IMR-90 (cell line): ENCODE measurements at regions not wholly inside any gene's neighbourhood (a gene's known extent, or its start where the extent isn't known, plus 50 kb on each side); places are given as distances from the start of the nearest gene placed in this dataset.

Experiments used
- ATAC-seq: fragments of 200-7000 bp; cut with Tn5 transposase; 2 replicates; pipeline ENCODE4 v1.9.1; 2020; ENCODE audit warnings: low read depth, mild to moderate bottlenecking, moderate library complexity
- BruUV-seq: library from RNA; stranded (reverse); fragments of 400-500 nt; replicated peaks from 2 replicates; lab custom pipeline; 2021; lab: Mats Ljungman, UMichigan
- CTCF ChIA-PET: fragments of 300-600 bp; formaldehyde crosslinking; extraction: SDS; loops from one replicate; lab custom pipeline; 2021; ENCODE audit warnings: antibody characterized with exemption; lab: Yijun Ruan, JAX
- POLR2A ChIA-PET: fragments of 300-600 bp; sonication (Branson Sonifier 250); formaldehyde crosslinking; loops from one replicate; lab custom pipeline; 2022; ENCODE audit warnings: antibody characterized with exemption; ENCODE audit not compliant: unreplicated experiment; lab: Charles Lee
- DNase-seq: peaks from one replicate; pipeline ENCODE4 v3.0.0; 2013
- H2AFZ ChIP-seq: replicated peaks from 2 replicates; pipeline ENCODE3; 2013; ENCODE audit warnings: low read length, mild to moderate bottlenecking; ENCODE audit not compliant: poor library complexity
- H2AK5ac ChIP-seq: 2 replicates; pipeline ENCODE4 v1.6.1; 2013; ENCODE audit warnings: low read depth, low read length, inconsistent platforms
- H2AK9ac ChIP-seq: replicated peaks from 2 replicates; pipeline ENCODE3; 2013; ENCODE audit warnings: mild to moderate bottlenecking, low read depth, low read length, moderate library complexity; ENCODE audit not compliant: poor library complexity
- H2BK120ac ChIP-seq: 2 replicates; pipeline ENCODE4 v1.6.1; 2013; ENCODE audit warnings: low read depth, low read length, inconsistent platforms
- H2BK15ac ChIP-seq: 3 replicates; pipeline ENCODE4 v1.6.1; 2013; ENCODE audit warnings: low read depth, low read length, inconsistent platforms
- H2BK20ac ChIP-seq: 2 replicates; pipeline ENCODE4 v1.6.1; 2013; ENCODE audit warnings: low read depth, mild to moderate bottlenecking, inconsistent platforms, low read length, moderate library complexity
- H2BK5ac ChIP-seq: 2 replicates; pipeline ENCODE4 v1.6.1; 2013; ENCODE audit warnings: mild to moderate bottlenecking, low read depth, low read length, inconsistent platforms; ENCODE audit not compliant: poor library complexity, severe bottlenecking
- H3K14ac ChIP-seq: replicated peaks from 2 replicates; pipeline ENCODE4 v1.6.1; 2013; ENCODE audit warnings: low read depth, low read length, inconsistent platforms
- H3K18ac ChIP-seq: 2 replicates; pipeline ENCODE4 v1.6.1; 2013; ENCODE audit warnings: low read depth, low read length, control low read depth
- H3K23ac ChIP-seq: 2 replicates; pipeline ENCODE4 v1.6.1; 2013; ENCODE audit warnings: low read depth, low read length, inconsistent platforms
- H3K27ac ChIP-seq: 2 replicates; pipeline ENCODE4 v1.5.1; 2013; ENCODE audit warnings: mild to moderate bottlenecking, control low read depth, low read length; ENCODE audit not compliant: insufficient read depth
- H3K27me3 ChIP-seq: 2 replicates; pipeline ENCODE4 v1.6.1; 2013; ENCODE audit warnings: low read length; ENCODE audit not compliant: control insufficient read depth, insufficient read depth
- H3K36me3 ChIP-seq: 2 replicates; pipeline ENCODE4 v1.6.1; 2013; ENCODE audit warnings: low read length, mixed read lengths; ENCODE audit not compliant: control insufficient read depth, insufficient read depth
- H3K4ac ChIP-seq: 2 replicates; pipeline ENCODE4 v1.6.1; 2013; ENCODE audit warnings: low read depth, low read length, inconsistent platforms
- H3K4me1 ChIP-seq: 2 replicates; pipeline ENCODE4 v1.6.1; 2013; ENCODE audit warnings: low read length, mixed read lengths; ENCODE audit not compliant: control insufficient read depth, insufficient read depth
- H3K4me2 ChIP-seq: 2 replicates; pipeline ENCODE4 v1.6.1; 2013; ENCODE audit warnings: low read depth, mild to moderate bottlenecking, control low read depth, low read length, moderate library complexity
- H3K4me3 ChIP-seq: 2 replicates; pipeline ENCODE4 v1.5.1; 2013; ENCODE audit warnings: low read depth, mild to moderate bottlenecking, control low read depth, low read length, moderate library complexity; ENCODE audit not compliant: insufficient read depth
- H3K56ac ChIP-seq: 2 replicates; pipeline ENCODE4 v1.6.1; 2013; ENCODE audit warnings: low read length, inconsistent platforms; ENCODE audit not compliant: insufficient read depth; ENCODE audit errors: extremely low read depth
- H3K79me1 ChIP-seq, 2 experiments: 2 replicates each; pipeline ENCODE4 v1.6.1; 2013; ENCODE audit warnings: low read length in 2 of 2, inconsistent platforms in 1 of 2, low read depth in 1 of 2
- H3K9ac ChIP-seq: 2 replicates; pipeline ENCODE4 v1.6.1; 2013; ENCODE audit warnings: low read depth, low read length, control low read depth
- H3K9me1 ChIP-seq: 2 replicates; pipeline ENCODE4 v1.6.1; 2013; ENCODE audit warnings: low read length, inconsistent platforms; ENCODE audit not compliant: insufficient read depth
- H3K9me3 ChIP-seq: 2 replicates; pipeline ENCODE4 v1.6.1; 2013; ENCODE audit warnings: low read length; ENCODE audit not compliant: control insufficient read depth, insufficient read depth
- H4K20me1 ChIP-seq: 2 replicates; pipeline ENCODE4 v1.6.1; 2013; ENCODE audit warnings: low read length, inconsistent platforms; ENCODE audit not compliant: insufficient read depth
- H4K5ac ChIP-seq: 2 replicates; pipeline ENCODE4 v1.6.1; 2013; ENCODE audit warnings: mild to moderate bottlenecking, low read depth, low read length, control low read depth
- H4K8ac ChIP-seq, 2 experiments: 2 replicates each; pipeline ENCODE4 v1.6.1; 2013; ENCODE audit warnings: low read depth in 2 of 2, low read length in 2 of 2, control low read depth in 1 of 2, inconsistent platforms in 1 of 2
- H4K91ac ChIP-seq: 2 replicates; pipeline ENCODE4 v1.6.1; 2013; ENCODE audit warnings: low read depth, low read length, inconsistent platforms; ENCODE audit not compliant: insufficient read depth
- BHLHE40 ChIP-seq: fragments of 150-350 bp; IDR thresholded peaks from 2 replicates; pipeline ENCODE4 v1.6.1; 2016; ENCODE audit warnings: mild to moderate bottlenecking, low read depth, low read length
- CEBPB ChIP-seq: IDR thresholded peaks from 2 replicates; pipeline ENCODE4 v1.6.1; 2012; ENCODE audit warnings: low read depth, low read length, improper control_type of control experiment
- CHD1 ChIP-seq: IDR thresholded peaks from 2 replicates; pipeline ENCODE4 v1.6.1; 2012; ENCODE audit warnings: low read depth, low read length, improper control_type of control experiment
- CTCF ChIP-seq: conservative IDR thresholded peaks from 2 replicates; pipeline ENCODE4 v1.5.1; 2012; ENCODE audit warnings: mild to moderate bottlenecking, low read depth, low read length, improper control_type of control experiment
- FOS ChIP-seq: fragments of 150-350 bp; IDR thresholded peaks from 2 replicates; pipeline ENCODE4 v1.6.1; 2016; ENCODE audit warnings: low read depth, low read length
- MAFK ChIP-seq: IDR thresholded peaks from 2 replicates; pipeline ENCODE4 v1.6.1; 2012; ENCODE audit warnings: low read depth, low read length, improper control_type of control experiment
- MAZ ChIP-seq: IDR thresholded peaks from 2 replicates; pipeline ENCODE4 v1.6.1; 2012; ENCODE audit warnings: low read depth, mild to moderate bottlenecking, low read length, improper control_type of control experiment, moderate library complexity, borderline replicate concordance
- MXI1 ChIP-seq: IDR thresholded peaks from 2 replicates; pipeline ENCODE4 v1.6.1; 2012; ENCODE audit warnings: low read depth, mild to moderate bottlenecking, low read length, moderate library complexity, borderline replicate concordance
- NFE2L2 ChIP-seq: fragments of 150-350 bp; IDR thresholded peaks from 2 replicates; pipeline ENCODE4 v1.6.1; 2016; ENCODE audit warnings: low read depth, mild to moderate bottlenecking, low read length
- POLR2A ChIP-seq: IDR thresholded peaks from 2 replicates; pipeline ENCODE4 v1.6.1; 2012; ENCODE audit warnings: mild to moderate bottlenecking, low read depth, low read length
- RAD21 ChIP-seq: IDR thresholded peaks from 2 replicates; pipeline ENCODE4 v1.6.1; 2012; ENCODE audit warnings: low read length, improper control_type of control experiment
- RCOR1 ChIP-seq: IDR thresholded peaks from 2 replicates; pipeline ENCODE4 v1.6.1; 2012; ENCODE audit warnings: mild to moderate bottlenecking, low read length, improper control_type of control experiment; ENCODE audit not compliant: insufficient replicate concordance
- RFX5 ChIP-seq: IDR thresholded peaks from 2 replicates; pipeline ENCODE4 v1.8.0; 2012; ENCODE audit warnings: low read depth, mild to moderate bottlenecking, low read length, moderate library complexity
- SMC3 ChIP-seq: fragments of 150-350 bp; IDR thresholded peaks from 2 replicates; pipeline ENCODE4 v1.6.1; 2016; ENCODE audit warnings: low read depth, mild to moderate bottlenecking, antibody characterized with exemption, low read length, moderate library complexity
- USF2 ChIP-seq: fragments of 150-350 bp; IDR thresholded peaks from 2 replicates; pipeline ENCODE4 v1.6.1; 2017; ENCODE audit warnings: mild to moderate bottlenecking, antibody characterized with exemption, low read length, low read depth
- WGBS, 2 experiments: methylation state at CpG; one replicate each; pipeline versions ENCODE4 v1.1.5 to v1.1.7; 2013; ENCODE audit warnings: missing lambda C conversion rate in 2 of 2; ENCODE audit not compliant: insufficient read length in 1 of 2; ENCODE audit errors: extremely low coverage in 2 of 2; 5-methylcytosine and 5-hydroxymethylcytosine counted together
- dilution Hi-C: fragments of 300-500 bp; cut with HindIII; formaldehyde crosslinking; loops from one replicate; pipeline ENCODE4 v1.14.3; 2018; ENCODE audit warnings: low sequenced_read_pairs; ENCODE audit not compliant: unreplicated experiment
- in situ Hi-C: fragments of 300-500 bp; cut with MboI; formaldehyde crosslinking; loops from 3 replicates; pipeline ENCODE4 v1.14.3; 2019; ENCODE audit warnings: low sequenced_read_pairs, inconsistent platforms, mixed read lengths
- intact Hi-C: fragments of 100-400 bp; cut with micrococcal nuclease; formaldehyde crosslinking; loops from 2 replicates; pipeline ENCODE4 v1.10.0; 2022
- TF ChIP-seq, protein P1 (sequence below): fragments of 150-350 bp; IDR thresholded peaks from 2 replicates; pipeline ENCODE4 v1.6.1; 2016; ENCODE audit warnings: low read depth, mild to moderate bottlenecking, low read length, moderate library complexity, borderline replicate concordance

DNA sequence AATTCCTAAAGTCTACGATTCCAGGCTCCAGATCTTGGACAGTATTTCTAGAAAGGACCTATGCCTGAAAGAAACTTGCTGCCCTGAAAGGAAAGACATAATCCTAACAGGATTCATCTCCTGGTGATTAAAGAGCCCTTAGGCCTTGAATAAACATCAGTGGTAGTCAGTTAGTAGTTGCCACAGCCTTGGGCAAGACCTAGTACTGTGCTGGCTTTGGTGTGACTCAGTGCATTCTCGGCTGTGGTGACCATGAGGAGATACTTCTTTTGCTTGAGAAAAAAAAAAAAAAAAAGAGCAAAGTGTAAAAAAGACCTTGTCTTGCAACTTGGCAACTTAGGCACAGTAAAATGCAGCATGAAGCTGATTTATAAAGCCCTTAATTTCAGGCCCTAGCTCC, 188.2 kb downstream of the DCAF12L2 start:
- WGBS, 2 experiments = no CpG with 5 or more reads among the region's 2 CpGs
- Histone ChIP-seq H3K9me3 (peaks cover 3% of the 10 kb centered on the region; the same call in 1 of the 2 replicates), H3K4me2 (no peak overlapping the region), H3K79me1 (no peaks in the 10 kb centered on the region), H2BK5ac (no peak overlapping the region), H3K27me3 (no peaks in the 10 kb centered on the region), H3K9me1 (no peaks in the 10 kb centered on the region), H2BK120ac (no peak overlapping the region), H4K5ac (no peak overlapping the region), H3K14ac (no peak overlapping the region), H3K27ac (no peak overlapping the region), H3K56ac (no peak overlapping the region), H2AK5ac (no peak overlapping the region), H3K4ac (no peak overlapping the region), H4K20me1 (no peaks in the 10 kb centered on the region), H4K91ac (no peak overlapping the region), H3K36me3 (no peaks in the 10 kb centered on the region), H3K4me3 (no peak overlapping the region), H3K23ac (no peak overlapping the region), H3K4me1 (no peaks in the 10 kb centered on the region), H2BK20ac (no peak overlapping the region), H4K8ac (no peak overlapping the region), H2BK15ac (no peak overlapping the region), H2AFZ (no peak overlapping the region), H3K9ac (no peak overlapping the region), H3K18ac (no peak overlapping the region), H2AK9ac (no peak overlapping the region)
- no TSS peak for BruUV-seq
- no peak for ATAC-seq
- DNase-seq = no peak
- dilution Hi-C loops = no loop called here
- in situ Hi-C loops = no loop called here
- intact Hi-C loops = no loop called here
- POLR2A ChIA-PET = no interaction called here
- CTCF ChIA-PET = no interaction called here
- no peak for TF ChIP-seq MAFK
- TF ChIP-seq, protein P1, sequence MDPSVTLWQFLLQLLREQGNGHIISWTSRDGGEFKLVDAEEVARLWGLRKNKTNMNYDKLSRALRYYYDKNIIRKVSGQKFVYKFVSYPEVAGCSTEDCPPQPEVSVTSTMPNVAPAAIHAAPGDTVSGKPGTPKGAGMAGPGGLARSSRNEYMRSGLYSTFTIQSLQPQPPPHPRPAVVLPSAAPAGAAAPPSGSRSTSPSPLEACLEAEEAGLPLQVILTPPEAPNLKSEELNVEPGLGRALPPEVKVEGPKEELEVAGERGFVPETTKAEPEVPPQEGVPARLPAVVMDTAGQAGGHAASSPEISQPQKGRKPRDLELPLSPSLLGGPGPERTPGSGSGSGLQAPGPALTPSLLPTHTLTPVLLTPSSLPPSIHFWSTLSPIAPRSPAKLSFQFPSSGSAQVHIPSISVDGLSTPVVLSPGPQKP = no peak
- TF ChIP-seq MXI1 = no peak
- TF ChIP-seq NFE2L2 = no peak
- no peak for TF ChIP-seq FOS
- no peak for TF ChIP-seq USF2
- TF ChIP-seq RAD21 = no peak
- no peak for TF ChIP-seq CTCF
- no peak for TF ChIP-seq RCOR1
- no peak for TF ChIP-seq RFX5
- no peak for TF ChIP-seq CEBPB
- no peak for TF ChIP-seq SMC3
- TF ChIP-seq MAZ = no peak
- TF ChIP-seq POLR2A = no peak
- TF ChIP-seq CHD1 = no peak
- no peak for TF ChIP-seq BHLHE40
